ENCODE measurements at regions not wholly inside any gene's neighbourhood (a gene's known extent, or its start where the extent isn't known, plus 50 kb on each side); places are given as distances from the start of the nearest gene placed in this dataset.

- TF ChIP-seq CTCF (IDR thresholded peaks at IDR 0.05; ENCODE audit: low read depth, low read length, poor library complexity, severe bottlenecking) (no peak), EZH2phosphoT487 (IDR thresholded peaks at IDR 0.05; ENCODE audit: borderline replicate concordance, low read length) (no peak)
Observed at GRCh38 chr6:88519301-88520016, 353.3 kb upstream of the CNR1 start.

Data from DOHH2 (cell line).